Activated T-helper 1 cell treated with Interleukin-2 at 50 U/mL for 16 hours (primary cell): ENCODE measurements at regions not wholly inside any gene's neighbourhood (a gene's known extent, or its start where the extent isn't known, plus 50 kb on each side); places are given as distances from the start of the nearest gene placed in this dataset.
"Not testable (repeated sequence)": the region's sequence is repeated elsewhere in the genome, so short reads cannot be mapped to it uniquely, and the experiment has no call there.

ENCODE experiments used
- DNase-seq: peaks from one replicate; pipeline ENCODE4 v3.0.0-alpha.2; 2020; ENCODE audit warnings: low read depth

- no peak for DNase-seq
These were observed 164.3 kb upstream of the PABPC3 start for GRCh38 chr13:24931450-24932251.

- not testable (repeated sequence) for DNase-seq
These were observed 162.6 kb upstream of the PABPC3 start for GRCh38 chr13:24933106-24934023.

GRCh38 chr13:24934024-24934385 is 161.9 kb upstream of the PABPC3 start:
- not testable (repeated sequence) for DNase-seq

- no peak for DNase-seq
These were observed 157.0 kb upstream of the PABPC3 start for GRCh38 chr13:24938966-24939365.

- DNase-seq = not testable (repeated sequence)
These were observed 154.8 kb upstream of the PABPC3 start for GRCh38 chr13:24941023-24941713.

GRCh38 chr13:24943136-24943535 is 152.8 kb upstream of the PABPC3 start:
- no peak for DNase-seq

GRCh38 chr13:24944073-24944472 is 151.9 kb upstream of the PABPC3 start:
- not testable (repeated sequence) for DNase-seq

- DNase-seq = not testable (repeated sequence)
These were observed 147.0 kb upstream of the PABPC3 start for GRCh38 chr13:24948977-24949376.

- not testable (repeated sequence) for DNase-seq
These were observed 145.3 kb upstream of the PABPC3 start for GRCh38 chr13:24950611-24951010.

- not testable (repeated sequence) for DNase-seq
These were observed 128.0 kb upstream of the PABPC3 start for GRCh38 chr13:24967970-24968369.

- DNase-seq = not testable (repeated sequence)
These were observed 127.5 kb upstream of the PABPC3 start for GRCh38 chr13:24968416-24968815.

- DNase-seq = not testable (repeated sequence)
These were observed 122.8 kb upstream of the PABPC3 start for GRCh38 chr13:24973102-24973501.

GRCh38 chr13:24981181-24981803 is 114.6 kb upstream of the PABPC3 start:
- DNase-seq = not testable (repeated sequence)

GRCh38 chr13:24982333-24982999 is 113.5 kb upstream of the PABPC3 start:
- DNase-seq = no peak

GRCh38 chr13:24983094-24983493 is 112.8 kb upstream of the PABPC3 start:
- no peak for DNase-seq

GRCh38 chr13:24984134-24984533 is 111.8 kb upstream of the PABPC3 start:
- DNase-seq = no peak

- DNase-seq = no peak
These were observed 110.8 kb upstream of the PABPC3 start for GRCh38 chr13:24985107-24985506.

GRCh38 chr13:24985896-24986295 is 110.0 kb upstream of the PABPC3 start:
- DNase-seq = no peak

GRCh38 chr13:24986826-24987225 is 109.1 kb upstream of the PABPC3 start:
- DNase-seq = no peak

GRCh38 chr13:24989959-24990358 is 106.0 kb upstream of the PABPC3 start:
- not testable (repeated sequence) for DNase-seq

- not testable (repeated sequence) for DNase-seq
These were observed 103.0 kb upstream of the PABPC3 start for GRCh38 chr13:24992946-24993345.
